Body of pancreas (tissue), 4 donors: ENCODE measurements at regions not wholly inside any gene's neighbourhood (a gene's known extent, or its start where the extent isn't known, plus 50 kb on each side); places are given as distances from the start of the nearest gene placed in this dataset.

Source experiments
- ATAC-seq: fragments of 150-250 bp; one replicate; pipeline ENCODE4 v1.9.1; 2016
- DNase-seq, 4 donors: peaks; one replicate each; pipeline ENCODE4 v3.0.0-alpha.2; 2019
- H3K27ac ChIP-seq, 4 donors: fragments of 200-600 bp; sonication (generic); 1 replicate in 3 of 4; 2 replicates in 1 of 4; pipeline versions ENCODE4 v1.5.1 to v1.6.1; 2016 to 2019; ENCODE audit warnings: mild to moderate bottlenecking in 1 of 4, mixed read lengths in 1 of 4, moderate library complexity in 1 of 4
- H3K27me3 ChIP-seq, 2 donors: fragments of 200-600 bp; sonication (generic); one replicate each; pipeline ENCODE4 v1.6.0; 2016; ENCODE audit warnings: mild to moderate bottlenecking in 1 of 2
- H3K36me3 ChIP-seq, 2 donors: fragments of 200-600 bp; sonication (generic); replicated peaks in 1 of 2; 2 replicates each; pipeline ENCODE4 v1.5.1; 2016; ENCODE audit warnings: low read depth in 2 of 2; ENCODE audit not compliant: insufficient read depth in 1 of 2
- H3K4me1 ChIP-seq: fragments of 200-600 bp; sonication (generic); one replicate; pipeline ENCODE4 v1.6.0; 2016
- H3K4me3 ChIP-seq, 2 donors: fragments of 200-600 bp; sonication (generic); 1 replicate in 1 of 2; 2 replicates in 1 of 2; pipeline ENCODE4 v1.5.1; 2016 to 2019
- H3K9me3 ChIP-seq, 3 donors: fragments of 200-600 bp; sonication (generic); 1 replicate in 2 of 3; 2 replicates in 1 of 3; pipeline ENCODE4 v1.5.1; 2016
- CTCF ChIP-seq, 7 experiments: fragments of 450-650 bp in 4 of 7; fragments of 200-600 bp in 3 of 7; sonication (generic) in 3 of 7; IDR thresholded peaks; one replicate each; pipeline ENCODE4 v1.5.1; 2016 to 2019; ENCODE audit warnings: antibody characterized with exemption in 7 of 7
- POLR2A ChIP-seq, 3 donors: fragments of 450-650 bp; IDR thresholded peaks; one replicate each; pipeline ENCODE4 v1.6.1; 2016; ENCODE audit warnings: antibody characterized with exemption in 3 of 3, mild to moderate bottlenecking in 2 of 3
- WGBS, 2 donors: methylation state at CpG; one replicate each; pipeline ENCODE4 v1.1.5; 2017; 5-methylcytosine and 5-hydroxymethylcytosine counted together
- intact Hi-C: fragments of 100-400 bp; cut with DNase I; formaldehyde crosslinking; loops from one replicate; pipeline ENCODE4 v1.15.1; 2023

GRCh38 chr2:55116966-55117365 is 66.7 kb upstream of the RTN4 start:
- Histone ChIP-seq H3K4me1 (no peaks in the 10 kb centered on the region), H3K27me3 (no peaks in the 10 kb centered on the region), H3K4me3 (no peak overlapping the region), H3K27ac (no peak overlapping the region), H3K9me3 (no peaks in the 10 kb centered on the region), H3K36me3 (no peaks in the 10 kb centered on the region)
- DNase-seq (no peak), ATAC-seq (no peak)
- TF ChIP-seq POLR2A (IDR thresholded peaks at IDR 0.05) (no peak), CTCF (IDR thresholded peaks at IDR 0.05) (no peak)
- 88 to 89% methylated on average over 7 of the region's 7 CpGs for WGBS, 2 donors
- intact Hi-C loops, result no loop called here

GRCh38 chr2:55116598-55116964 is 66.3 kb upstream of the RTN4 start:
- DNase-seq, result no peak
- intact Hi-C loops, result no loop called here
- Histone ChIP-seq H3K36me3 (no peaks in the 10 kb centered on the region), H3K9me3 (no peaks in the 10 kb centered on the region), H3K4me3 (no peak overlapping the region), H3K4me1 (no peaks in the 10 kb centered on the region), H3K27me3 (no peaks in the 10 kb centered on the region), H3K27ac (no peak overlapping the region)
- 89 to 100% methylated on average over 1 of the region's 1 CpG for WGBS, 2 donors
- TF ChIP-seq POLR2A (IDR thresholded peaks at IDR 0.05) (no peak), CTCF (IDR thresholded peaks at IDR 0.05) (no peak)
- no peak for ATAC-seq

- TF ChIP-seq POLR2A (IDR thresholded peaks at IDR 0.05) (no peak), CTCF (IDR thresholded peaks at IDR 0.05) (no peak)
- intact Hi-C loops, result no loop called here
- DNase-seq, result no peak
- H3K27me3 ChIP-seq, result no peaks in the 10 kb centered on the region
- no peak overlapping the region for H3K27ac ChIP-seq
- H3K4me3 ChIP-seq, result no peak overlapping the region
- no peak for ATAC-seq
- H3K36me3 ChIP-seq, result no peaks in the 10 kb centered on the region
- WGBS, 2 donors, result 77 to 81% methylated on average over 4 of the region's 4 CpGs
- no peaks in the 10 kb centered on the region for H3K4me1 ChIP-seq
- no peaks in the 10 kb centered on the region for H3K9me3 ChIP-seq
Observed at GRCh38 chr2:55115761-55116597, 65.7 kb upstream of the RTN4 start.

GRCh38 chr2:55114597-55114996 is 64.3 kb upstream of the RTN4 start:
- intact Hi-C loops, result no loop called here
- DNase-seq (no peak), ATAC-seq (no peak)
- Histone ChIP-seq H3K4me1 (peaks cover 11% of the 10 kb centered on the region), H3K36me3 (no peaks in the 10 kb centered on the region), H3K4me3 (no peak overlapping the region), H3K27ac (no peak overlapping the region), H3K9me3 (no peaks in the 10 kb centered on the region), H3K27me3 (no peaks in the 10 kb centered on the region)
- no peak for TF ChIP-seq CTCF (IDR thresholded peaks at IDR 0.05)
- no peak for TF ChIP-seq POLR2A (IDR thresholded peaks at IDR 0.05)
- 83 to 92% methylated on average over 5 of the region's 5 CpGs for WGBS, 2 donors

GRCh38 chr2:55114082-55114481 is 63.8 kb upstream of the RTN4 start:
- H3K4me1 ChIP-seq, result peaks cover 16% of the 10 kb centered on the region
- ATAC-seq (no peak), DNase-seq (no peak)
- whole genome bisulfite sequencing, 2 donors, result 84 to 86% methylated on average over 5 of the region's 5 CpGs
- no peaks in the 10 kb centered on the region for H3K9me3 ChIP-seq
- H3K27me3 ChIP-seq, result no peaks in the 10 kb centered on the region
- no peaks in the 10 kb centered on the region for H3K36me3 ChIP-seq
- TF ChIP-seq CTCF (IDR thresholded peaks at IDR 0.05), result no peak
- TF ChIP-seq POLR2A (IDR thresholded peaks at IDR 0.05), result no peak
- intact Hi-C loops, result no loop called here
- H3K4me3 ChIP-seq, result no peak overlapping the region
- H3K27ac ChIP-seq, result no peak overlapping the region
